ENCODE measurements at regions not wholly inside any gene's neighbourhood (a gene's known extent, or its start where the extent isn't known, plus 50 kb on each side); places are given as distances from the start of the nearest gene placed in this dataset.
A peak's percentile ranks its signal among the peaks of the same experiment; 100 is the strongest.

DNA sequence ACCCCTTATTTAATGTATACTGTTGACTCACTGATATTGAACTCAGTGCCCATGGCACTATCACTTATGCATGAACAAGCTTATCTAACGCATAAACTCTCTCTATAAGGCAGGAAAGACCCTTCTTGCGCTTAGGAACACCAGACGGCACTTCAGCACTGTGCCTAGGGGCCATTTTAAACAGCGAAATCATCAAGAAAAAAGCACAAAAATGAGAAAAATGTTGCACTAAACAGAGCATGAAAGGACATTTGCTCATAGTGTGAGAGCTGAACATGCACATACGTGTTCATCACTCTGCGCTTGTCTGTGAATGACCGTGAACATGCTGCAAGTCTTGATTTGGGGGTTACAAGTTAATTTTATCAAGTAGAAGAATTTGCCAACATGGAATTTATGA is 109.6 kb downstream of the WDR11 start:
- Histone ChIP-seq H3K4me1 (no peaks in the 10 kb centered on the region), H3K27ac (no peak overlapping the region), H3K4me3 (no peak overlapping the region), H3K36me3 (no peaks in the 10 kb centered on the region), H3K27me3 (no peaks in the 10 kb centered on the region), H3K9me3 (no peaks in the 10 kb centered on the region)
- no peak for FAIRE-seq
- no peak for DNase-seq
- 84 to 92% methylated on average over 7 of the region's 7 CpGs for WGBS, 2 donors
- intact Hi-C loops (cut with DNase I): no loop called here
- no peak for ATAC-seq
- TF ChIP-seq, protein P1, sequence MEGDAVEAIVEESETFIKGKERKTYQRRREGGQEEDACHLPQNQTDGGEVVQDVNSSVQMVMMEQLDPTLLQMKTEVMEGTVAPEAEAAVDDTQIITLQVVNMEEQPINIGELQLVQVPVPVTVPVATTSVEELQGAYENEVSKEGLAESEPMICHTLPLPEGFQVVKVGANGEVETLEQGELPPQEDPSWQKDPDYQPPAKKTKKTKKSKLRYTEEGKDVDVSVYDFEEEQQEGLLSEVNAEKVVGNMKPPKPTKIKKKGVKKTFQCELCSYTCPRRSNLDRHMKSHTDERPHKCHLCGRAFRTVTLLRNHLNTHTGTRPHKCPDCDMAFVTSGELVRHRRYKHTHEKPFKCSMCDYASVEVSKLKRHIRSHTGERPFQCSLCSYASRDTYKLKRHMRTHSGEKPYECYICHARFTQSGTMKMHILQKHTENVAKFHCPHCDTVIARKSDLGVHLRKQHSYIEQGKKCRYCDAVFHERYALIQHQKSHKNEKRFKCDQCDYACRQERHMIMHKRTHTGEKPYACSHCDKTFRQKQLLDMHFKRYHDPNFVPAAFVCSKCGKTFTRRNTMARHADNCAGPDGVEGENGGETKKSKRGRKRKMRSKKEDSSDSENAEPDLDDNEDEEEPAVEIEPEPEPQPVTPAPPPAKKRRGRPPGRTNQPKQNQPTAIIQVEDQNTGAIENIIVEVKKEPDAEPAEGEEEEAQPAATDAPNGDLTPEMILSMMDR (IDR thresholded peaks at IDR 0.05): no peak

DNA sequence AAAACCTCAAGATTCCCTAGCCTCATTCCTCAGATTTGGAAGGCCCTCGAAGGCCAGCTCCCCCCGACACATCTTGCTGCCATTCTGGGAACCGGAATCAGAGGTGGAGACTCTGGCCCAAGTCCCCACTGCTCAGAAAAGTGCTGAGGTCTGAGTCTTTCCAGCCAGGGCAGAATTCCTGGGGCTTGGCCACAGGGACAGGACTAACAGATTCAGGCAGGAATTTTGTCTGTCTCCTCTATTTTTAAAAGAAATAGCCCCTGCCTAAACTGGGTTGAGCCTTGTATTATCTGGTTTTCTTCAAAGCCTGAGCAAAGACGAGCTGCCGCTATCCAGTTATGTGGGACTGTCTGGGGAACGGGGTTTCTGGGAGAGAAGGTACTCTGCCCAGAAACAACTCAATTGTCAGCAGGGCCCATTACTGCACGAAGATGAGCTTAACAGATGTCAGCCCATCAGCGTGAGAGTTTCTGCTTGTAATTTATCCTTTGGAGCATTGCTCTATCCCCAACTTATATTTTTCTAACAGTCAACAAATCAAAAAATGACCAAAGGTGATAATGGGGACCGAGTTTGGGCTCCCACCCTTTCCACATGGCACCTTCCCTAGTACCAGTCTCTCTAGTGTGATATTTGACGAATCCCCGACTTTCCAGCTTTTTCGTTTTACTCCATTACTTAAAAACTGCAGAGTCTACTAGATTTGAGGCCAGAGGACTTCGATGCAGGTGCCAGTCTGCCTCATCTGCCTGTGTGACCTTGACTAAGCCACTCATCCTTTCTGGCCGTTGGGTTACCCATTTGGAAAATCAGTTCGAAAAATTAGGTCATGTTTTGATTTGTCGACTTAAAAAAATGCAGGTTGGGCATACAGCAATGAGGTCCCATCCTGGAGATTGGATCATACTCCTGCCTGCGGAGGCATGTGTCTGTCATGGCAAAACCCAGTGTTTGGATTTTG is 110.9 kb downstream of the WDR11 start:
- ATAC-seq: no peak
- Histone ChIP-seq H3K27ac (no peak overlapping the region), H3K4me1 (no peaks in the 10 kb centered on the region), H3K27me3 (no peaks in the 10 kb centered on the region), H3K36me3 (no peaks in the 10 kb centered on the region), H3K9me3 (no peaks in the 10 kb centered on the region), H3K4me3 (no peak overlapping the region)
- WGBS, 2 donors: 70 to 81% methylated on average over 17 of the region's 17 CpGs
- no peak for FAIRE-seq
- DNase-seq: no peak
- TF ChIP-seq, protein P1 (IDR thresholded peaks at IDR 0.05): no peak
- intact Hi-C loops (cut with DNase I): no loop called here

DNA sequence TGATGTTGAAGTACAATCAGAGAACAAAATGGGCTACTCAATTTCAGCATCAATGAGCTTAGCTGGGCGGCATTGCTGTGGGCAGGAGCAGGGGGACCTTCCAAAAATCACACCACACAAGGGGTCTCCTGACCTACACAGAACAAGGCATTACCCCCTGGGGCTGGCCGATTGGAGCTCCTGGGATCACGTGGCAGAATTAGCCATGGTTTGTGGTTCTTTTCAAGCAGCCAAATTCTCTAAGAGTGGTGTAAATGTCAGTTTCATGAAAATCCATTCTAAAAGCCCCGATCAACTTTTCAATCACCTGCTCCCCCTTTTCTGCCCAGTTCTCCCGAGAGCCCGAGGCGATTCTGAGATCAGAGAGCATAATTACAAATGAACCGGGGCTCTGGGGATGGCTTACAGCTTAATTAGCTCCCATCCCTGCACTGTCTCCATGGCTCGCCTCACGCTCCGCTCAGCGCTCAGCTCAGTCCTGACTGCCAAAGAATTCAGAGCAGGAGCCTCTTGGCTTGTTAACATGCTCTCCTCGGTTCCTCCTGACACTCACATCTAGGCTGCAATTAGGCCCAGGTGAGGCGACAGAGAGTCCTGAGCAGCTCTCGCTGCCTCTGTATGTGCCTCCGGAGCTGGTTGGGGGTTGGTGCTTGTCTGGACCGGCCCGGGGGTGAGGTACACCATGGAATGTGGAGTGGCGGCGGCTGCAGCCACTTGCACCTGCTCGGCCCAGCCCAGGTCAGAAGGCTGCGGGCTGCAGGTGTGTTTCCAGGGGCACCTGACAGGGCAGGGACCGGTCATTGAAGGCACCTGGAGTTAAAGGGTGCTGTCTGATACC is 111.8 kb downstream of the WDR11 start:
- 40 to 41% methylated on average over 23 of the region's 23 CpGs for WGBS, 2 donors
- Histone ChIP-seq H3K36me3 (no peaks in the 10 kb centered on the region), H3K27ac (no peak overlapping the region), H3K4me1 (no peaks in the 10 kb centered on the region), H3K4me3 (no peak overlapping the region), H3K27me3 (no peaks in the 10 kb centered on the region), H3K9me3 (no peaks in the 10 kb centered on the region)
- FAIRE-seq: no peak
- DNase-seq: no peak
- ATAC-seq: peak in 3 of 4 donors; percentile 18 to 41 (median 28)
- TF ChIP-seq, protein P1 (IDR thresholded peaks at IDR 0.05): no peak
- intact Hi-C loops (cut with DNase I): no loop called here

DNA sequence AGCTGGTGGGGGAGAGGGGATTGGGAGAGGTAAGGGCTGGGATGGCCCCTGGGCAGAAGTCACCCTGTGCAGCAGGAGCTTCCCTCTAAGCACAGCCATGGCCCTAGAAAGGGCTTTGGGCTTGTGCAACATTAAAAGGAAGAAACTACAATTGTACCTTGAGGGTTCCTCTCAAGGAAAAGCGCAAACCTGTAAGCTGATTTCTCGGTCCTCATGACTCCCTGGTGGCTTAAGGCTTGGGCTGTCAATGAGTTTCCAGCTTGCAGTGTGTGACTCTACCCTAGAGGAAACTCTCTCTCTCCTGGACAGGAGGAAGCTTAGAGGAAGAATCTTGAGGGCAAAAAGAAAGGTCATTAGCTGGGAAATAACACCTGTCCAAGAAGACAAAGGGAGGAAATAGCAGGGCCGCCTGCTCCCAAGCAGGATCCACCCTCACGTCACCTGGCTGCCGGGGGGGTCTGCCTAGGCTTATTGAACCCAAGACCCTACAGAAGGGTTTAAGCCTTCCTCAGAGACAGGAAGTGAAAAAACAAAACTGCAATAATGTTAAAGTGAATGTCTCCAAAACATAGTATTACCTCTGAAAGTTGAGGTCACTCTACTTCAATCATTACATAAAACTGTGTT is 112.5 kb downstream of the WDR11 start:
- Histone ChIP-seq H3K4me3 (no peak overlapping the region), H3K27me3 (no peaks in the 10 kb centered on the region), H3K27ac (no peak overlapping the region), H3K36me3 (no peaks in the 10 kb centered on the region), H3K4me1 (no peaks in the 10 kb centered on the region), H3K9me3 (no peaks in the 10 kb centered on the region)
- TF ChIP-seq, protein P1 (IDR thresholded peaks at IDR 0.05): no peak
- intact Hi-C loops (cut with DNase I): no loop called here
- 68 to 73% methylated on average over 5 of the region's 5 CpGs for WGBS, 2 donors
- ATAC-seq: no peak
- DNase-seq: no peak
- no peak for FAIRE-seq
